Stimulated activated CD8-positive, alpha-beta memory T cell treated with anti-CD3 and anti-CD28 coated beads, Interleukin-7, amount 100 ng/mL, for 24 hours (primary cell): ENCODE measurements at regions not wholly inside any gene's neighbourhood (a gene's known extent, or its start where the extent isn't known, plus 50 kb on each side); places are given as distances from the start of the nearest gene placed in this dataset.

Source experiments
- DNase-seq: peaks from one replicate; pipeline ENCODE4 v3.0.0-alpha.2; 2020; ENCODE audit warnings: low read depth

- DNase-seq = no peak
Observed at GRCh38 chr18:78071166-78071710, 821.6 kb downstream of the GALR1 start.

DNA sequence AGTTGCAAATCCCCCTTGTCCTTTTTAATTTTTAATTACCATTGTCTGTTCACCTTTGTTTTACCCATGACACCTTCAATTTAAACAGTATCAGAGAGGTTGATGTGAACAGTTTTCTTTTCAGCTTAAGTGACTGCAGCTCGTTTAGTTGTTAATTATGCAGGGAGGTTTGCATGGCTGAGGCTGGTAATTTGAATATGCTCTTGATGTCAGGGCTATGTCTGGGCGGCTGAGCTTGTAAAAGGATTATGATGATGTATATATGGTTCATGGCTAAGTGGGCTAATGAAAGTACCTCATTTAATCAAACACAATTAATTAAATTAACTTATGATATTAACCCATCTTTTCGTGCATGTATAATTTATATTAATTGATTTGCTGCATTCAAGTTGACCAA, 822.1 kb downstream of the GALR1 start:
- no peak for DNase-seq

DNA sequence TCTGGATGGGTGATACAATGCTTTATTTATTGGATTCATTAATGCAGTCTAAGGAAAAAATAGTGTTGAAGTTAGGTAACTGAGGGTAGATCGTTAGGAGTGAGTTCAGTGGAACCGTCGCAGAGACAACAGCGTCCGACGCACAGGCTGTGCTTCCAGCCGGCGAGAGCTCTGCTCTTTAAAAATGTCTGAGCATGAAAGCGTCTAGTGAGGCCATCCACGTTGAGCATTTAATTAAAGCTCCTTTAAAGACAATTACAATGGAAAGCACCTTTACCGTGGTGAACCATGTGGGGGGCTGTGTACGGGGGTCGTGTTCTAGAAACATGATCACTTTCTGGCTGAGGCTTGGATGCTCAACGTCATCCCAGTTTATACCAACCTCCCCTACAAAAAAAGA, 822.7 kb downstream of the GALR1 start:
- DNase-seq = no peak

DNA sequence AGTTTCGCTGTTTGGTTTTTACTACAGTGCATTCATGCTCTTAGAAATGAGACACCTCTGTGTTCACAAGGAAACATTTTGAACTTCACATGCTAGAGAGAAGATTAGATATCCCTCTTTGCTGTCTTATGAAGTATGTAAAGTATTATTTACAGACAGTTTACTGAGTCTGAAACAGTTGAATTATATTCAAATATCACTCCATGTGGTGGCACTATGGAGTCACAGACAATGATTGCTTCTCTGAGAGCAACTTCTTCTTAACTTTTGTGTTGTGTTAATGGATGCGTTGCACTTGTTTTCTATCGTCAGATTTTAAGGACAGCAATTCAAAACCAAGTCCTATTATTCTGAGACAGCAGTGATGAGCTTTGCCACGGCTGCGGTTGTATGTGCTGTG, 823.6 kb downstream of the GALR1 start:
- no peak for DNase-seq

GRCh38 chr18:78074400-78075020, 824.9 kb downstream of the GALR1 start:
- no peak for DNase-seq

DNA sequence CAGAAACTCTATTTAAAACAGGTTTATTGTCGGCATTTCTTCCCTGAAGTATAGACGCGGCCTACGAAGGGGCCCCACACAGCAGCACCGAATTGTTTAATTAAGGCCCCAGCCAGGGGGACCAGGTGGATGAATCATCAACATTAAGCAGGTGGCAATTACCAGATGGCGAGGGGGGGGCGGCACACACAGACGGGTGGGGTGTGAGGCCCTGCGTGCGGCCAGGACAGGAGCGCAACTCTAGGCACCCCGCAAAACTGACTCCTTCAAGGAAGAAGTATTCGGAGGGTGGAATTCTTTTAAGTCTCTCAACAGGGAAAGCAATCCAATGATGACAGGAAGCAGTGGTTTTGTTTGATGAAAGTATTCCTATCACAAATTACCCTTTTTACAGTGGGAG, 830.4 kb downstream of the GALR1 start:
- no peak for DNase-seq

DNA sequence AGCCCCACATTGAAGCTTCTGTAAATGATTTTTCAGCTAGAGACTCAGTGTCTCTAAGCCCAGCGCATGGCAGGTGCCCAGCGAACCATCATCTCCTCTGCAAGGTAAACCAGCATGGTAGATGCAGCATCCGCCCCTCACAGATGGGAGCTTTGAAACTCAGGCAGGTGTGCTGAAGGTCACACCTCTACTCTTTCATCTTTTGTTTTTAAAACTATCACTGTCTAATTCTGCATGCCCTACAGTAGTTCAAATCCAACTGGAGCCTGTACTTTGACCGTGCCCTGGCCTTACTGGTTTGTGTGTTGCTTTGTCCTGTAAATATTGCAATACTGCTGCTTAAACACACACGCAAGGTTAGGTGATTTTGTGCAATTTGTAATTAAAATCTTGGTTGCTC, 831.1 kb downstream of the GALR1 start:
- DNase-seq = no peak

GRCh38 chr18:78082816-78083215, 833.2 kb downstream of the GALR1 start:
- DNase-seq = no peak

DNA sequence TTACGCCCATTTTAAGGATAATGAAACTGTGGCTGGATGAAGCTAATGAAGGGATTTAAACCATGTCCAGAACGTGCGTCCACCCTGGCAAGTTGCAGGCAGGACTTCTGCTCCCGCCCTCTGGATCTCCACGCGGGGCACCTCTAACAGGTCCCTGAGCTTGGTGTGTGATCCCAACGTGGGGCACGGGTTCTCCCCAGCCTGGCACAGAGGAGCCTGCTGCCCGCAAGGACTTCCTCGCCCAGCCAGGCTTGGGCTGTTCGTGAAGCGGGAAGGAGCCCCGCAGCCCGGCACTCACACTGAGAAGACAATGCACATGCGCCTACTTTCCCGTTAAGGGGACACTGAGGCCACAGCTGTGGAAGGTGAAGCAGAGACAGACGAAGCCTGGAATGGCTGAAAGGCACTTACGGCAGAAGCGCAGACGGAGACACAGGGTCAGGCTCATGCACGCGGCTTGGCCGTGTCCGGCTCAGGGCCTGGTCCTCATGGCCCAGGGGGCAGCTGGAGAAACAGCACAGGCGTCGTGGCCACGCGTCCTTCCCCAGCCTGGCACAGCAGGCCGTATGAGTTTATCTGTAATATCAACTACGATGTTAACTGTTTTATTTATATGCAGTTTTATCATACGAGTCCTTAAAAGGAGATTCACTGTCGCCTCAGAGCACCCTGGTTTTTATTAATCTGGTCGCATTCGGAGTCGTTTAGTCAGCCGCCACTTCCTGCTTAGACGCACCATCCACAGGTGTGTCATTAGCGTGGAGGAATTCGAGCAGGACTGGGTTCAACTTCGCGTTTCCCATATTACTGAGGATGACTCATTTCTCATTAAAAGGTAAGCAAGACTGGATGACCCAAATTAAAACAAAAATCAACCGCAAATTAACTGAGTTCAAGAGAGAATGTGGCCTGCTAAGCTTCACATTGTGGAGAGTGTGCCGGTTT, 835.9 kb downstream of the GALR1 start:
- DNase-seq = no peak

DNA sequence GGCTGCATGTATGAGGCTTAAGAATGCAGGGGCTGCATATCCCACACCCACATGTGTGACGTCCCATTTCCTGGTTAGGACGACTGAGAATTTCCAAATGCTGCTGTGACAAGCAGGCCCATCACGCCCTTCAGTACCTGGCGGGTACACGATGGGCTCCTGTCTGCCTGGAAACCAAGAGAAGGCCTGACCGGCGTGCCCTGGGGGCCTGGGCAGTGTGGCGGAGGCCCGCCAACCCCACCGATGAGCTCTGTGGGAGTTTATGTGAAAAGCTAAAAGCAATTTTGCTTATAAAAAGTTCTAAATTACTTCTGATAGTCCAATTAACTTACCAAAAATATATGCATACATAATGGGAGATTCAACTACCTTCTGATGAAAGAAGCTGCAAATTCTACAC, 837.3 kb downstream of the GALR1 start:
- DNase-seq = no peak

- no peak for DNase-seq
Observed at GRCh38 chr18:78087338-78087737, 837.7 kb downstream of the GALR1 start.

DNA sequence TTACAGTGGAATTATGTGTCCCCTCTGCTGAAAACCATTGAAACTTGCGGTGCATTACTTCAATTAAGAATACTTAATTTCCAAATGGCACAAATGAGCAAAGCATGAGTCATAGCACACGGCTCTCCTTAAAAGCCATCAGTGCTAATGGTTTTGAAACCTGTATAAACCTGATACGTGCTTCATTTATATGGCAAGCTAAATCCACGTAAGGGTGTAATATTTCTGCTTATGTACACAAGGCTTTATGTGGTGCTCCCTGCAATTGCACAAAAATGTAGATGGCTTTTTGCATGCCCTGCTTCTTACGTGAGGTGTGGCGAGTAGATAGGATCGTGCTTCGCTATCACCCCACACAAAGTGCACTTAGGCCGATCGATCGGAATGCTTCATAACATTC, 840.9 kb downstream of the GALR1 start:
- no peak for DNase-seq

GRCh38 chr18:78092901-78093300, 843.3 kb downstream of the GALR1 start:
- DNase-seq = no peak

DNA sequence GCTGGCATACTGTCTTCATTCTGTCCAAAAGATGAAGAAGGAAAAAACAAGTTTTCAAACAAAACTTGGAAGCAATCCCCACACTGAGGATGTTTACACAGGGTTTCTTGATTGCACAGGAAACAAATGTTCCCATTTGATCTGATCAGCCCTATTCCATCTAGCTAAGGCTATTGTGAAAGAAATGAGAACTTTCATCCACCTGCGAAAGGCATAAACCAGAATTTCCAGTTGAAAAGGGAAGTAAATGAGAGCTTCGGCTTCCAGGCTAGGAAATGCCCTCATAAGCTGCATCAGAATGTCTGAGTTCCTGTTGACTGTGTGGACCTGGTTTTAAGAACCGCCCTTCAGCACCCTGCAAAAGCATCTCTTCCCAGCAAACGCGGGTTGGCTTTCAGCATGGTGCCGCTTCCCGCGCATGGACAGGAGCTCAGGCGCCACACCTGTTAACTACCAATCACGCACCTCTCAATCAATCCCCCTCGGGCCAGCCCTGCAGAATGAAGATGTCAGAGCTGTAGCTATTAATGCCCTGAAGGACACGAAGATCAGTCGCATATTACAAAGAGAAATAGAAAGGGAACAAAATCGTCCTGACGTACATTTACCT, 850.4 kb downstream of the GALR1 start:
- DNase-seq = no peak

GRCh38 chr18:78101091-78101490, 851.4 kb downstream of the GALR1 start:
- no peak for DNase-seq

GRCh38 chr18:78102135-78102534, 852.5 kb downstream of the GALR1 start:
- DNase-seq = no peak

- no peak for DNase-seq
Observed at GRCh38 chr18:78105611-78106010, 856.0 kb downstream of the GALR1 start.

- DNase-seq = no peak
Observed at GRCh38 chr18:78106946-78107345, 857.3 kb downstream of the GALR1 start.

DNA sequence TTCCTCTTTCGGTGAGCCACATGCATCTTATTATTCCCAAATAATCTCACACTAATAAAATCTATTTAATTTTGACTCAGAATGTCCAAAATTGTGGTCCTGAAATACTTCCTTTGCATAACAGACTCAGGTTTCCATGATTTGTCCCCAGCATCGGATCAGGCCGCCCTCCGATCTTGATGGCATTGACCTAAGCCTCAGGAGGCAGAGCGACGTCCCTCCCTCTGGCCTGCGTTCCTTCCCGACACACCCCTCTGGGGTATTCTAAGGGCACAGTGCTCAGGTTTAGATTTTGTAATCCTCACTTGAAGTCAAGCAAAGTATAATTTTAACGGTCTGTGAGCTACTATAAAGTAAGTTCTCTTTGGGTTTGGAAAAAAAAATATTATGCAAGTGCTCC, 857.7 kb downstream of the GALR1 start:
- DNase-seq = no peak

GRCh38 chr18:78108554-78108953, 858.9 kb downstream of the GALR1 start:
- DNase-seq = no peak

DNA sequence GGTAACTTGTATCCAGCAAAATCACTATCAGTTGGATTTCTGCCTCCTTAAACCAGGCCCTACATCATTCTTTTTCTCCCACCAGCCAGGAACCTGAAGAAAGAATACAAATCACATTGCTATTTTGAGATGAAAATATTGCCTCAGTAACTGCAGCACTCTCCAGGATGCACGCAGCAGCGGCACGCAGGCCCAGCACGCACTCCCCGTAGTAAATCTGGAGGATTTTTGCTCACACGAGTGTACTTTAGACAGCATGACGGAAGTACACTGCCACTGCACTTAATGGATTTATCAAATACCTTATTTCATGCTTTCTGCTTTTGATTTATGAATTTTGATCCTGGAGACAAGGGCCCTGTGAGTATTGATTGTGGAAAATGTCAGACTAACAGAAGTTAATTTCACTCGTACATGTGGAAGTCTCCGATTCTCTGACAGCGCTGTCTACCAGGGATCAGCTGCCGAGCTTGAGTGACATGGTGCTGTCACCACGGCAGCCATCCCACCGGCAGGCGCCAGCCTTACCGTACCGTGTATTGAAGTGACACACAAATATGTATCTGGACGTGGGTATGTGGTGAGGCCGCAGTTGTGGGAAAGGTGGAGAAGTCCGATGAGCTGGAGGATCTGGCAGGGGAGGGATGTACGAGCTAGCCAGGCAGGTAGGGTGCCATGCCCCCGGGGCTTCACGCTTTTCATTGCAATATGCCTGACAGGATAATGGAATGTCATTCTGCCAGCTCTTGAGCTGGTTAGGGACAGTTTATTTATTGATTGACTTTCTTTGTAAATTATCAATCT, 863.7 kb downstream of the GALR1 start:
- no peak for DNase-seq

GRCh38 chr18:78113940-78114251, 864.2 kb downstream of the GALR1 start:
- no peak for DNase-seq
